ENCODE measurements at regions not wholly inside any gene's neighbourhood (a gene's known extent, or its start where the extent isn't known, plus 50 kb on each side); places are given as distances from the start of the nearest gene placed in this dataset.

DNA sequence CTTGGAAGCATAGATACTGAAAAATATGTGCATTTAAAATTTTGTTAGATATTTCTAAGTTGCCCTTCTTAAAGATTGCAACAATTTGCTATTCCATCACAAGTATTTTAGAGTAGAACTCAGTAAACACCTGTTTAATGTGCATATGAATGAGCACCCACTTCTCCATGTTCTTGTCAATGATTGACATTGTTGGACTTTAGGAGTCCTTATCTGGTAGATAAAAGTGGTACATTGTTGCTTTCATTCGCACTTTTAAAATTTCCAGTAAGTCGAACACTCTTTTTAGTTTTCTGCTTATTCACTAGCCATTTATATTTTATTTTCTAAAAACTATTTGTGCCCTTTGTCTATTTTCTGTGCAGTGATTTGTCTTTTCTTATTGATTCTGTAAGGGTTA lies 478.3 kb downstream of the SOX2 start:
- no peak for DNase-seq (ENCODE audit: low read depth in 3 of 3, low spot score in 1 of 3)

DNA sequence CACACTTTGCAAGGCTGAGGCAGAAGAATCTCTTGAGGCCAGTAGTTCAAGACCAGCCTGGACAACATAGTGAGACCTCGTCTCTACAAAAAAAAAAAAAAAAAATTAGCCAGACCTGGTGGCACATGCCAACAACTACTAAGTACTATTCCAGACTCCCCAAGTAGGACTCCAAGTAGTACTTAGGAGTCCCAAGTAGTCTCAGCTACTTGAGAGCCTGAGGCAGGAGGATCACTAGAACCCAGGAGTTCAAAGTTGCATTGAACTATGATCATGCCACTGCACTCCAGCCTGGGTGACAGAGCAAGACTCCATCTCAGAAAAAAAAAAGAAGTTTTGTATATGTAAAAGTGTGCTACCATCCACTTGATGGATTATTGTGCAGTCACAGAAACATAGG lies 486.6 kb downstream of the SOX2 start:
- DNase-seq (ENCODE audit: low read depth in 3 of 3, low spot score in 1 of 3), result no peak

DNA sequence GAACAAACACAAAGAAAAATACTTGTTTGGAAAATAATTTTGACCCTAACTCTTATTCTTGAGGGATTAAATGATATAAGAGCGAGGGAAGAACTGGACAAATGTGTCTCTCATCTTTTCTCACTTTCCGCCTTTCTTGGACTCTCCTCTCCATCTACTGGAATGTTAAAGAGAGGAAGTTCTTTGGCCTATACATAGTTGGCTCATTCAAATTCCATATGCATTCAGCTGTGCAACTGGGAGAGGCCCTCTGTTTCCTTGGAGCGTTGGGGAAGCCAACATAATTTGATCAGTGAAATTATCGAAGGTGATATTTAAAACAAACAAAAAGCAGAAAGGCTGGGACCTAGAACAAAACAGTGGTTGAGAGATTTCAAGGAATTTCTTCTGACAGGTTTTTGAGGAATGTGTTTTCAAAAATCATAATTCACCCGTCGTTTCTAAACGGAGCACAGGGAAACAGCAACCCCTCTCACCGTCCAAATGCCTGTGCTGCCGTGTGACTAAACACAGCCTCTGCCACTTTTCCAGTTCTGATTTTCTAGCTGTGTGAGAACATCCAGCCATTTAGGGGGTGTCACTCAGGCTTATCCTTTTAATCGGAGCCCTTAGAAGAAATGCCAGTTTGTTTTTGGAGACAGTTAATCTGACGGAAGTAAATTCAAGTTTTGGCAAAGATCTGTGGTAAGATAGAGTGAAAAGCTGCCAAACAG lies 489.9 kb downstream of the SOX2 start:
- DNase-seq (ENCODE audit: low read depth in 3 of 3, low spot score in 1 of 3), result no peak

DNA sequence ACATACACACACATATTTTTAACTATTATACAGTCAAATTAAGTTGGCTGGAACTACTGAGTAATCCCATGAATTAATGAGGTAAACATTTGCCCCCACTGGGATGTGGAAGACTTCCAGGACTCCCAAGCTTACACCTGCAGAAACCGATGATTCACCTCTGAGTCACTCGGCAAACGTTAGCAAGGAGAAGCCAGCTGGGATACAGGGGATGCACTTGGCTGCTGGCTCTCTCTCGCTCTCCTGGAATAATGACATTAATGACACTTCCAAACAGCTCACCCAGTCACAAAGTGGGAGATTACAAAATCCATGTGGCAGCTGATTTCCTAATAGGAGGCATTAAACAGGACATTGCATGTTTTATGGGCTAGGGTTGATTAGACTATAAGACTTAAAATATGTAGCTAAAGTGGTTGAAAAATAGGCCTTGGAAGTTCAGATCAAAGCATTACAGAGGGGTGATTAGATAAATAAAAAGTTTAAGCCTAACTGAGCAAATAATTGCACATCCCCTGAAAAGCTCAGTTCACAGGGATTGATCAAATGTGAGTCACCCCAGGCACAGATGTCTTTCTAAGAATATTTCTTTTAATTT lies 500.9 kb downstream of the SOX2 start:
- no peak for DNase-seq (ENCODE audit: low read depth in 3 of 3, low spot score in 1 of 3)

DNA sequence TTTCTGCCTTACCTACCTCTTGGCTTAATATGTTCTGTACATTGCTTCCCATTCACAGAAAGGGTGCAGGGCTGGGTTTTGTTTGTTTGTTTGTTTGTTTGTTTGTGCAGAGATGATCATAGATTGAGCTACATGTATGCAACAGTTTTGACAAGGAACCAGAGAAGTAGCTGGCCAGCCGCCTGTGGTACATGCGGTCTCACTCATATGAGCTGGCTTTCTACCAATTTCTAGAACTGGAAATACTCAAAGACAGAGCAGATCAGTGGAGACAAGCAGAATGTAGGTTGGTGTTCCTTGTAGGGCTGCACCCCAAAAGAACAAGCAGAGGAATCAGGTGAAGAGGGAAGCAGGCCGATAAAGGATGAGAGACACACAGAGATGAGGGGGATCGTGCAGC lies 502.7 kb downstream of the SOX2 start:
- DNase-seq (ENCODE audit: low read depth in 3 of 3, low spot score in 1 of 3), result no peak

DNA sequence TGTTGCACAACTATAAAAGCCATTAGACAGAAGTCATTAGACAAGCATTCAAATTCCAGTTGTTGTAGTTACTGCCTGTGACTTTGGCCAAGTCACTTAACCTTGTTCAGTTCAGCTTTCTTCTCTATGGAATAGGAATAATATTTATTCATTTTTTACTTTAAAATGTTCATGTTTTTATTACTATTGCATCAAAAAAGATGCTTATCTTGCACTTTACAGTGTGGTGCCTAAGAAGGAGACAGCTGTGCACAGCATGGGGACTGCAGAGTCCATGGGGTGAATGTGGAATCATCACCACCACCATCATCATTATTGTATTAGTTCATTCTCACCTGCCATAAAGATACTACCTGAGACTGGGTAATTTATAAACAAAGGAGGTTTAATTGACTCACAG lies 504.2 kb downstream of the SOX2 start:
- DNase-seq (ENCODE audit: low read depth in 3 of 3, low spot score in 1 of 3), result no peak

DNA sequence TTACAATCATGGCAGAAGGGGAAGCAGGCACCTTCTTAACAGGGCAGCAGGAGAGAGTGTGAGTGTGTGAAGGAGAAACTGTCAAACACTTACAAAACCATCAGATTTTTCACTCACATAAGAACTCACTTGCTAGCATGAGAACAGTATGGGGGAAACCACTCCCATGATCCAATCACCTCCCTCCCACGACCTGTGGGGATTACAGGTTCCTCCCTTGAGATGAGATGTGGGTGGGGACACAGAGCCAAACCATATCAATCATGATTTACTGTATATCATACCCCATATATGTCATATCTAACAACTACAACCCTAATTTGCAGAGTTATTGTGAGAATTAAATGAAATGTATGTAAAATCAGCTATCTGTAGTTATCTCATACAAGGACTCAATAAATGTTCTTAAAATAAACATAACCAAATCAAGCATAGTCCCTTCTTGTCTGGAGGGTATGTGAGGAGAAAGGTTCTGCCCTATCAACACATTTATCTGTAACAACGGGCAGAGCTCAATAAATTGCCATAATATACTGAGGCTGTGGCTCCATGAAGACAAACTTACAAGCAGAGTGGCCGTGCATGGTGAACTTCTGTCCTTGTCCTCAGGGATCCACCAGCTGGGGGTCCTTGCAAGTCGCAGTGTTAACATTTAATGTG lies 504.7 kb downstream of the SOX2 start:
- DNase-seq (ENCODE audit: low read depth in 3 of 3, low spot score in 1 of 3), result no peak

DNA sequence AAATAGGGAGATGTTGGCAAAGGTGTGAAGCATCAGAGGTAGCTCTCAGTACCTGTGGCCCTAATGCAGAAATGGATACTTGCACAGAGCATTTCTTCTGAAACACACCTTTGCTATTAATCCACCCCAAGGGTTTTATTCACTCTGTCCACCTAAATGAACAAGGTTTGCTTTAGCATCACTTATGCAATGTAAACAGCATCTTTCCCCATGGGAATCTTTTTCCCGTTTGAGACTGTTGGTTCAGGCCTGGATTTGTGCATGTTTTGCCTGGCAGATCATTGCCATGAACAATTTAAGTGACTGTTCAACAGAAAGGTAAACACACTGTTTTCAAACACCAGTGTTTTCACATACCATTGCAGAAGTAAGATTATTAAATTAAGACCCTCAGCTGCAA lies 508.3 kb downstream of the SOX2 start:
- DNase-seq (ENCODE audit: low read depth in 3 of 3, low spot score in 1 of 3), result no peak

DNA sequence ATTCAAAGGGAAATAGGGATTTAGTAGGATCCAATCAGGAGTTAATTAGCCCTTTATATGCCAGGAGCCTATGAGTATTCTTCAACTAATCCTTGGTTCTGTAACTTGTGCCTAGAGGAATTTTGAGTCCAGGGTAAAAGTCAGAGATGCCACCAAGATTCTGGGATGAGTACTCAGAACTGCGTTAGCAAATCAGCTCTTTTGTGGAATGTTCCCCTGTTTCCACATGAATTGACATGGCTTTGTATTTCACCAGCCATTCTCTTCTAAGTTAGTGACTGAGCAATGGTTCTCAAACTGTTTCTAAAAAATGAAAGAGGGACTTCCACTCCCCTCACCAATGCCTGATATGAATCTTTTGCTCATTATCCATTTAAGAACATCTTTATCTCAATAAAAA lies 508.7 kb downstream of the SOX2 start:
- no peak for DNase-seq (ENCODE audit: low read depth in 3 of 3, low spot score in 1 of 3)

DNA sequence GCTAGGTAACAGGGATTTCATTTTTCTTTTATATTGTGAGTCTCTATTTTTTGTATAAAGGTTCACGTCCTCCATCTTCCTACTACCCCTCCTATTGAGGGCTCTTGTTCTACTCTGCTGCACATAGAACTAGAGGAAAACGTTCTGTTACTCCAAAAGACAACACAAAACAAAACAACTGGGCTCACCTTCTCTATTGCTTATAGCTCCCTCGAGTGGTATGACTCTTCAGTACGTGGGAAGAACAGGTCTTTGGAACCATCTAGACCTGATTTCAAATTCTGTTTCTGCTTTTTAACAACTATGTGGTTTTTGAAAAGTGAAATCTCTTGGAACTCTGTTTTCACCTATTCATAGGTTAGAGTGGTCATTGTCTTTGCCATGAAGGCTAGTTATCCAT lies 515.3 kb downstream of the SOX2 start:
- no peak for DNase-seq (ENCODE audit: low read depth in 3 of 3, low spot score in 1 of 3)

DNA sequence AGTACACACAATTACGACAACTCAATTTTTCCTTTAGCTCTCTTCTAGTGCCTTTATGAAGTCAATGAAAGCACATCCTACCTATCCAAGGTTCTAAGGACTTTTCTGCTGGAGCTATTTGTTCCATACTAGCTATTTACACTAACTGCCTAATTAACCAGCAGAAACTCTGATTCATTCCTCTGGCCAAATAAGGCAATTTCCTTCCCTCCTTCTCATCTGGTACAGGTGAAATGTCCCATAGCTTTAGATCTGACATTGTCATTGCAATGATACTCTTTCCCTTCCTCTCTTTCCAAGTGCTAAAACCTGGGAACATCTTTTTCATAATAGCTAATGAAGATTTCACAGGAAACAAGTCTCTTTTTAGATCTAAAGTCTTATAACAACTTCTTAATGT lies 521.7 kb downstream of the SOX2 start:
- no peak for DNase-seq (ENCODE audit: low read depth in 3 of 3, low spot score in 1 of 3)

DNA sequence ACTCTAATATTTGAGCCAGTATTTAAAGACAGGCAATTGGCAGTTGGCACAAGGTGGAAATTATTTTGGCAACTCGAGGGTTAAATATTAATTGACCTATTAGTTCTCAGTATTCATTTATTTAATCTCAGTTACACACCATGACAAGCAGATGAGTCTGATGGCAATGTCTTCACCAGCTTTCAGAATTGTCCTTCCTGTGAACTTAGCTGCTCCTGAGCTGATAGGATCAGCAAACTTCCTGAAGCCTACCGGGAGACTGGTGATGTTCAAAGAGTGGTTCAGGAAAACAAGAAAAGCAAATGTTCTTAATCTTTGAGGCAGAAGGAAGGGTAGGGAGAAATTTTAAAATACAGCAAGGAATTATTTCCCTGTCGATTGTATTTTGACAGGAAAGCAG lies 522.2 kb downstream of the SOX2 start:
- no peak for DNase-seq (ENCODE audit: low read depth in 3 of 3, low spot score in 1 of 3)

DNA sequence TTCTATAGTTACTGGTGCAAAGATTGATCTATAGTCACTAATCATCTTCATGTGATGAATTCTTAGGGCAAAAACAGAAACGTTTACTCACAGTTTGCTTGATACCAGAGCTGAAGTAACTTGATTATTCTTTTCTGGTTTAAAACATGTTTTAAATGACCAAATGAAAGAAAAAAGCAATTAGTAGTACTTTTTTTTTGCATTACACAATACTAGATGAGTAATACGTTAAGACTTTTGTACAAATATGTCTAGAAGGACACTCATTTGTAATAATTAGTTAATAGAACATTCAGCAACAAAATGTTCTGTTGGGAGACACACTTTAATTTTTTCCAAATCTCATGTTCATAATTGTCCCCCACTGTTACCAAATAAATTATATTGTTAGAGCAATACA lies 523.2 kb downstream of the SOX2 start:
- DNase-seq (ENCODE audit: low read depth in 3 of 3, low spot score in 1 of 3), result no peak

DNA sequence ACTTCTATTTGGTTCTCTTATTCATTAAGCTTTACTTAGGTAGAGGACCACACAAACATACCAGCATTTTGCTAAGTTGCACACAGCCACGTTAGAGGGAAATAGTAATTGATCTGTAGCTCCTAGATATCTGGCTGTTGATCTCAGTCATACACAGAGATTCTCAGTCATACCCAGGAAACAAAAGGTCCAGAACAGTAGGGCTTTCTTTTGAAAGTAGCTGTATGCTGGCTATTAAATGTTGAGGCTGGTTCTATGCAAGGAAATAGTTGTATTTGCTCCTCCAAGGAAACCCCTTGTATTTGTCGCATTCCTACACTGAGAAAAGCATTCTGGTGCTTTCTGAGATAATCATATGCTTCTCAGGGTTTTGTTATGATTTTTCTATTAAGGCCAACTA lies 523.8 kb downstream of the SOX2 start:
- no peak for DNase-seq (ENCODE audit: low read depth in 3 of 3, low spot score in 1 of 3)

DNA sequence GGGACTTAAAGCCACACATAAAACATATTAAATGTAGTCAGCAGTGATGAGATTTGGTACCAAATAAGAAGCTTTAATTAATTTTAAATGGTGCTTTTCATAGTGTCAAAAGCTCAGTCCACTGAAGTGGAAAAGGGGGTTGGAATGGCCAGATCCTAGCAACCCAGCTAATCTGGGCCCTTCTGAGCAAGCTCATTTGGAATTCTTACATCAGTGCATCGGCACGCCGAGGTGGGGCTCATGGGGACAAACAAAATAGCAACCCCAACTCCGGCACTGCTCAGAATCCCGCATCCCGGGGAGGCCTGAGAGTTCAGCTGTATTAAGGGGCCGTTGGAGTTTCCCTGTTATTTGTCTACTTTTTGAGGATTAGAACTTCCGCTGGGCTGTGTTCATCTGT lies 526.4 kb downstream of the SOX2 start:
- DNase-seq (ENCODE audit: low read depth in 3 of 3, low spot score in 1 of 3), result no peak

DNA sequence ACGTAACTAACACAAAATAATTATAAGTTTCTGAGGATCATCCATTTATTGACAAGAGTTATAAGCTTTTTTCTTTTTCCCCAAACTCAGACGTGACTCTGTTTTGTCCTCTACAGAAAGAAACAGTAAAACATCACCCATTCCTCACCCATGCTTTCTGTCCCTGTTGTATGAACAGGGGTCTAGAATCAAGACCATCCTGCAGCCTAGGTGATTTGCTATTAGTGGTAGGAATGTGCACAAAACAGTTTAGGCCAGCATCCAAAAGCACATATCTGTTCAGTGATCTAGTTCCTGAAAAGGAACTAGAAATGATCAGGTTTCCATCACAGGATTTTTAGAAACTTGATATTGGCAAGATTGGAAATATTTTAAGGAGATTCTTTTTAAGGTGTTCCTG lies 527.6 kb downstream of the SOX2 start:
- no peak for DNase-seq (ENCODE audit: low read depth in 3 of 3, low spot score in 1 of 3)

DNA sequence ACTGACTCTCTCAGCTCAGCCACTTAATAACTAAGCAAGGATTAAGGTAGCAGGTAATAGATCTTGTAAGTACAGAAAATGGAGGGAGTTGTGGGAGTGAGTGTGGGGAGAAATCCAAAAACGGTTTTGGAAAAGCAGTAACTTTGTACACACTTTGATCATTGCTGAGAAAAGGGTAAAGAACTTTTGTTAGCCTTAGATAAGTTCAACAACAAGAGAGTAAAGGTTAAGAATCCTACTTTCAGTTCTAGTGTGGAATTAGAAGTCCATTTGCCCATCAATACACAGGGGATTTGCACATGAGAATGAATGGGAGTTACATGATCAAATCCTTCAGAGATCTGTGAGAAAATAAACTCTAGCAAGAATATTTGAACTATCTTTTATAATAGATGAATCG lies 528.7 kb downstream of the SOX2 start:
- DNase-seq (ENCODE audit: low read depth in 3 of 3, low spot score in 1 of 3), result no peak

DNA sequence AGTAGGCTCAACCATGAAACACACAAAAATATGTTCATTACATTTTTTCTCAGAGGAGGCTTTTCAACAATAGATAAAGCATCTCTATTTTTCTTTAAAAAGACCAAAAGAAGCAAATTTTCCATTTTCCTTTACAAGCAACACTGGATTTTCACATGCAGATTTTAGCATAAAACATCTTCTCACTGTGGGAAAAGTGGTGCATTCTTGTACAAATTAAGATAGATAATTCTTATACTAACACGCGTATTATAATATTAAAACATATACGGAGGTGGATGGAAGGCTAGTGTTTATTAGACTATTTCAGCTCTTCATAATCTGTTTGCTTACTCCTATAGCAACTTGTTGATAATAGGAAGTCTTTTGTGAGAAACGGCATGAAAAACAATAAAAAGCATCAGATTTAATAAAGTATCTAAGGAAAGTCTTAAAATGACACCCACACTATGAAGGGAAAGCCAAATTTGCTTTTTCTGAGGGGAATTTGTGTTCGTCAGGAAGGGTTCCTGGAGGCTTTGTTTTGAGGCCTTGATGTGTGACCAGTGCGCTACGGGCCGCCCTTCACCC lies 529.6 kb downstream of the SOX2 start:
- no peak for DNase-seq (ENCODE audit: low read depth in 3 of 3, low spot score in 1 of 3)

DNA sequence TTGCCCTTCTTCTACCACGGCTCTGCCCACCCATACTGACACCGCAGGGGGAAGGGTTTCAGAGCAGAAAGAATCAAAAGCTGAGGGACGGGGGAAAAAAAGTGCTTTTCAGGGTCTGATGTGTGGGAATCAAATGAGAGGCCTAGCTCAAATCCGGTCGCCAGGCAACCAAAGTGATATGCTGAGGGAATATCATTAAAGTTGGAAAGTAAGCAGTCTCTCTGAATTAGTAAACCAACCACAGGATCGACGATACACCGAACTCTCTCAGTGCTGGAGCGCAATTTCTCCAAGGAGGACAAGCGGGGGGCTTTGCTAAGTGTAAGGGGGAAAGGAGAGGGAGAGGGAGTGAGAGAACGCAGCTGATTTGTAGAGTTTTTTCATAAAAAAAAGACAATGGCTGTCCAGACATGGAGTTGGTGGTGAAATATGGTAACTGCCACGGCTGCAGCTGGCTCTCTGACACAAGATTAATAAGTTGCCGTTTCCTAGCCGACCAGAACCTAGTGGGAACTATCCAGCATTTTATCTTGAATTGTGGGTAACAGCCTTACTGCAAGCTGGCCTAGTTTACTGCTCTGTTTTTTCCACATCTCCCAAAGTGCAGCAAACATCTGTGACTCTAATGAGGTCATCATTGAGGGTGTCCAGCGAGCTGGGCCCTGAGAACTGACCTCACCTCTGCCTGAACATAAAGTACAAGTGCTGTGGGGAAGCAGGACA lies 530.2 kb downstream of the SOX2 start:
- DNase-seq (ENCODE audit: low read depth in 3 of 3, low spot score in 1 of 3), result no peak

DNA sequence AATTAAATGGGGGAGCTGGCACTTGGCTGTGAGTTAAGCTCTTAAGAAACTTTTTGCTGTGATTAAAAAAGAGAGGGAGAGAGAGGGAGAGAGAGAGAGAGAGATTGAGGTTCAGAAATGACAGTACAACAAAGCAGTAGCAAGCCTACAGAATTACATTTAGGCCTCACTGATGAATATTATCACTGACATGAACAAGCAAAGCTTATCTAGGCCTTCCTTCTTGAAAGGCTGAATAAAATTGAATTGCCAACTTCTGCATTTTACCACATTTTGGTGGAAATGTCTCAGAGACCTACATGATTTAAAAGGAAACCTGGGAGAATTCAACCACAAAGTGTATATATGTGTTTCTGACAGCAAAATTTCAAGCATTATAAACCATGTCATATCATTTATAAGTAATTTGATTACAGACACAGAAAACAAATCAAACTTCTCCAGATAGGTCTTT lies 530.8 kb downstream of the SOX2 start:
- no peak for DNase-seq (ENCODE audit: low read depth in 3 of 3, low spot score in 1 of 3)

DNA sequence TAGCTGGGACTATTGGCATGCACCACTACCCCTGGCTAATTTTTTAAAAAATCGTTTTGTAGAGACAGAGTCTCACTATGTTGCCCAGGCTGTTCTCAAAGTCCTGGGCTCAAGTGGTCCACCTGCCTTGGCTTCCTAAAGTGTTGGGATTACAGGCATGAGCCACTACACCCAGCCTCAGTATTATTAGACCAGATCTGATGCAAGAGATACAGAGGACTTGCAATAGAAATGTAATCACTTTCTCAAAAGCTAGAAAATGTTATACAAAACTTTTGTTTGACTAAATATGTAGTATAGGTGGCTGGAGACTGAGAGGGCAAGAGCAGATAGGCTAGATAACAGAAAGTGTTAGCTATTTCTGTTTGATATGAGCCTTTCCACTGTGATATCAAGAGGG lies 531.9 kb downstream of the SOX2 start:
- DNase-seq (ENCODE audit: low read depth in 3 of 3, low spot score in 1 of 3), result no peak
